Prostate gland (tissue), 2 donors: ENCODE measurements at regions not wholly inside any gene's neighbourhood (a gene's known extent, or its start where the extent isn't known, plus 50 kb on each side); places are given as distances from the start of the nearest gene placed in this dataset.

ENCODE experiments used
- POLR2A ChIP-seq: fragments of 450-650 bp; IDR thresholded peaks from one replicate; pipeline ENCODE4 v1.6.1; 2016; ENCODE audit warnings: antibody characterized with exemption, mild to moderate bottlenecking
- POLR2AphosphoS5 ChIP-seq: sonication (generic); formaldehyde crosslinking; IDR thresholded peaks from one replicate; pipeline ENCODE4 v1.6.1; 2017; ENCODE audit warnings: antibody characterized with exemption
- TF ChIP-seq, protein P1 (sequence below), 4 experiments: fragments of 200-600 bp in 2 of 4; fragments of 450-650 bp in 2 of 4; sonication (generic) in 2 of 4; IDR thresholded peaks; 1 replicate in 3 of 4; 2 replicates in 1 of 4; pipeline ENCODE4 v1.5.1; 2016 to 2019; ENCODE audit warnings: antibody characterized with exemption in 4 of 4, mild to moderate bottlenecking in 2 of 4, moderate library complexity in 2 of 4

DNA sequence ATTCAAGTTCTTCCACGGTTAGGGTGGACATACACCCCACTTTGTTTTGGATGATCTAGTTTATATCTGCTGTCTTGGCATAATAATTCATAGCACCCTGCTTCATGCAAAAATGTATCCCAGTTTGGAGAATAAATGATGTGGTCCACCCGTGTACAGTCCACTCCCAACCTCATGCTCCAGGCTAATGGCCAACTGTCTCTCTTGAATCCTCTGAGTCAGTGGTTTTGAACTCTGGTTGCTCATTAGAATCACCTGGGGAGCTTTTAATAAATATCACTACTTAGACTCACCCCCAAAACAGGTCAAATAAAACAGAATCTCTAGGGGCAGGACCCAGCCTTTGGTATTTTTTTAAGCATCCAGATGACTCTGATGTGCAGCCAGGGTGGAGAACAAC is 78.5 kb downstream of the SDC1 start:
- TF ChIP-seq, protein P1, sequence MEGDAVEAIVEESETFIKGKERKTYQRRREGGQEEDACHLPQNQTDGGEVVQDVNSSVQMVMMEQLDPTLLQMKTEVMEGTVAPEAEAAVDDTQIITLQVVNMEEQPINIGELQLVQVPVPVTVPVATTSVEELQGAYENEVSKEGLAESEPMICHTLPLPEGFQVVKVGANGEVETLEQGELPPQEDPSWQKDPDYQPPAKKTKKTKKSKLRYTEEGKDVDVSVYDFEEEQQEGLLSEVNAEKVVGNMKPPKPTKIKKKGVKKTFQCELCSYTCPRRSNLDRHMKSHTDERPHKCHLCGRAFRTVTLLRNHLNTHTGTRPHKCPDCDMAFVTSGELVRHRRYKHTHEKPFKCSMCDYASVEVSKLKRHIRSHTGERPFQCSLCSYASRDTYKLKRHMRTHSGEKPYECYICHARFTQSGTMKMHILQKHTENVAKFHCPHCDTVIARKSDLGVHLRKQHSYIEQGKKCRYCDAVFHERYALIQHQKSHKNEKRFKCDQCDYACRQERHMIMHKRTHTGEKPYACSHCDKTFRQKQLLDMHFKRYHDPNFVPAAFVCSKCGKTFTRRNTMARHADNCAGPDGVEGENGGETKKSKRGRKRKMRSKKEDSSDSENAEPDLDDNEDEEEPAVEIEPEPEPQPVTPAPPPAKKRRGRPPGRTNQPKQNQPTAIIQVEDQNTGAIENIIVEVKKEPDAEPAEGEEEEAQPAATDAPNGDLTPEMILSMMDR (IDR thresholded peaks at IDR 0.05) = no peak
- TF ChIP-seq POLR2AphosphoS5 (no peak), POLR2A (no peak)
